HepG2 (cell line): ENCODE measurements at regions not wholly inside any gene's neighbourhood (a gene's known extent, or its start where the extent isn't known, plus 50 kb on each side); places are given as distances from the start of the nearest gene placed in this dataset.

Experiments used
- ATAC-seq: fragments of 200-7000 bp; cut with Tn5 transposase; 3 replicates; pipeline ENCODE4 v1.9.1; 2020; ENCODE audit warnings: mild to moderate bottlenecking, moderate library complexity
- BruUV-seq: library from RNA; stranded (reverse); fragments of 400-500 nt; replicated peaks from 2 replicates; lab custom pipeline; 2021; lab: Mats Ljungman, UMichigan
- CTCF ChIA-PET: fragments of 300-600 bp; formaldehyde crosslinking; extraction: SDS; loops from one replicate; lab custom pipeline; 2021; ENCODE audit warnings: low total read pairs, inconsistent platforms, low intra/inter-chr PET ratio; lab: Yijun Ruan, JAX
- POLR2A ChIA-PET: fragments of 350-600 bp; sonication (Branson Sonifier 250); formaldehyde crosslinking; loops from one replicate; lab custom pipeline; 2020; ENCODE audit warnings: antibody characterized with exemption, inconsistent platforms; lab: Yijun Ruan, JAX
- DNase-seq: peaks from one replicate; pipeline ENCODE4 v3.0.0-alpha.2; 2015; ENCODE audit warnings: low spot score
- FAIRE-seq: peaks from 3 replicates; lab custom pipeline; 2011; peaks lifted over from hg19 to GRCh38; lab: Jason Lieb, UNC
- H2AFZ ChIP-seq: one replicate; pipeline ENCODE4 v1.6.1; 2011; ENCODE audit warnings: low read length, inconsistent platforms
- H3K27ac ChIP-seq: fragments of 300-600 bp; 3 replicates; pipeline ENCODE4 v1.8.0; 2011; ENCODE audit warnings: mixed run types, mild to moderate bottlenecking, mixed read lengths, low read length, inconsistent platforms; ENCODE audit not compliant: insufficient read depth; ENCODE audit errors: extremely low read length
- H3K27me3 ChIP-seq, 2 experiments: fragments of 200-600 bp in 1 of 2; 2 replicates in 1 of 2; 3 replicates in 1 of 2; pipeline versions ENCODE4 v1.6.0 to v1.8.0; 2011; ENCODE audit warnings: low read length in 2 of 2, mild to moderate bottlenecking in 2 of 2, moderate library complexity in 2 of 2, inconsistent platforms in 1 of 2; ENCODE audit not compliant: insufficient read depth in 2 of 2, control insufficient read depth in 1 of 2
- H3K36me3 ChIP-seq, 2 experiments: fragments of 200-600 bp in 1 of 2; replicated peaks in 1 of 2; 2 replicates in 1 of 2; 3 replicates in 1 of 2; pipeline versions ENCODE4 v1.5.1 to v1.8.0; 2011; ENCODE audit warnings: low read length in 2 of 2, inconsistent platforms in 1 of 2; ENCODE audit not compliant: insufficient read depth in 2 of 2, control insufficient read depth in 1 of 2
- H3K4me1 ChIP-seq: 2 replicates; pipeline ENCODE4 v1.5.1; 2012; ENCODE audit warnings: low read length, inconsistent platforms; ENCODE audit not compliant: insufficient read depth
- H3K4me2 ChIP-seq: 2 replicates; pipeline ENCODE4 v1.6.0; 2011; ENCODE audit warnings: low read depth, low read length, inconsistent platforms
- H3K4me3 ChIP-seq, 3 experiments: fragments of 200-600 bp in 1 of 3; sonication (generic), shearing (Covaris generic) in 1 of 3; replicated peaks in 1 of 3; 2 replicates each; pipeline ENCODE4 v1.5.1; 2011 to 2016; ENCODE audit warnings: low read length in 3 of 3, inconsistent platforms in 2 of 3, low read depth in 2 of 3, mild to moderate bottlenecking in 2 of 3, control low read depth in 1 of 3, mixed read lengths in 1 of 3; ENCODE audit not compliant: insufficient read depth in 1 of 3
- H3K79me2 ChIP-seq: one replicate; pipeline ENCODE4 v1.6.1; 2011; ENCODE audit warnings: low read length, inconsistent platforms; ENCODE audit not compliant: insufficient read depth
- H3K9ac ChIP-seq: 2 replicates; pipeline ENCODE4 v1.6.0; 2011; ENCODE audit warnings: mild to moderate bottlenecking, low read depth, low read length, inconsistent platforms; ENCODE audit not compliant: insufficient read depth
- H3K9me3 ChIP-seq: 2 replicates; pipeline ENCODE4 v1.5.1; 2012; ENCODE audit warnings: mild to moderate bottlenecking, low read length
- H4K20me1 ChIP-seq: 2 replicates; pipeline ENCODE4 v1.6.0; 2011; ENCODE audit warnings: inconsistent platforms, mild to moderate bottlenecking, low read length, moderate library complexity; ENCODE audit not compliant: insufficient read depth
- CCDC6 ChIP-seq: sonication (generic); formaldehyde crosslinking; IDR thresholded peaks from 2 replicates; pipeline ENCODE4 v1.8.1; 2022; ENCODE audit warnings: mild to moderate bottlenecking, missing genetic modification reagents, moderate library complexity
- DDIT3 ChIP-seq: sonication (generic); formaldehyde crosslinking; IDR thresholded peaks from 2 replicates; pipeline ENCODE4 v1.4.0; 2020; ENCODE audit warnings: mild to moderate bottlenecking, missing genetic modification reagents
- FOXA3 ChIP-seq: IDR thresholded peaks from 2 replicates; pipeline ENCODE4 v1.6.1; 2016; ENCODE audit warnings: missing genetic modification reagents, missing compliant biosample characterization
- GTF3A ChIP-seq: sonication (generic); formaldehyde crosslinking; conservative IDR thresholded peaks from 2 replicates; pipeline ENCODE4 v1.4.0; 2020; ENCODE audit warnings: mild to moderate bottlenecking, missing genetic modification reagents
- HOXA9 ChIP-seq: sonication (generic); formaldehyde crosslinking; IDR thresholded peaks from 2 replicates; pipeline ENCODE4 v1.8.1; 2022; ENCODE audit warnings: missing genetic modification reagents, mild to moderate bottlenecking, moderate library complexity, borderline replicate concordance
- NCOA1 ChIP-seq: sonication (generic); formaldehyde crosslinking; IDR thresholded peaks from 2 replicates; pipeline ENCODE4 v1.9.0; 2021; ENCODE audit warnings: missing genetic modification reagents
- SATB2 ChIP-seq: sonication (generic); formaldehyde crosslinking; IDR thresholded peaks from 2 replicates; pipeline ENCODE4 v1.5.0; 2020; ENCODE audit warnings: missing genetic modification reagents
- ZNF280D ChIP-seq: sonication (generic); formaldehyde crosslinking; IDR thresholded peaks from 2 replicates; pipeline ENCODE4 v1.5.1; 2020; ENCODE audit warnings: mild to moderate bottlenecking, missing genetic modification reagents
- in situ Hi-C: cut with HindIII; loops from 2 replicates; pipeline ENCODE4 v1.10.0; 2017; ENCODE audit warnings: low pct_unique_long_range_greater_than_20kb; ENCODE audit not compliant: extremely low pct_ligation_motif_present
- intact Hi-C: fragments of 100-400 bp; cut with micrococcal nuclease; formaldehyde crosslinking; loops from one replicate; pipeline ENCODE4 v1.10.0; 2022; ENCODE audit not compliant: unreplicated experiment

DNA sequence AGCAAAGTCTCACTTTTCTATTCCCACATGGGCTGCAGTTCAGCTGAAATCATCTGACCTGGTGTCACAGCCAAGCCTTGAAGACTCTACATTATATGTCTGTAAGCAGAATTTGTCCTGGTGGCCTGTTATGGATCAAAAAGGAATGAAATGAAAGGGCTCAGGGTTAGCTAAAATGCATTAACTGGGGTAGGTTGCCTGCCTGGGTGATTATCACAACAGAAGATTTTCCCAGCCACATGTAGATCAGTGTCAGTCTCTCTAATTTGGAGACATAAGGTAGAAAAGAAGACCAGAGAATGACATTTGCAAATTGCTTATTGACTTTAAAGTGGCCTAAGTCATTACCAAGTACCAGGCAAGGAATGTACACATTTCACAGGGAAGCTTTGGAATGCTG, 289.0 kb downstream of the CAAP1 start:
- no peak for DNase-seq
- POLR2A ChIA-PET: no interaction called here
- TF ChIP-seq HOXA9 (CRISPR knock-in tag) (no peak), ZNF280D (CRISPR knock-in tag) (no peak), GTF3A (CRISPR knock-in tag) (no peak), DDIT3 (CRISPR knock-in tag) (no peak), CCDC6 (no peak), SATB2 (CRISPR knock-in tag) (no peak), FOXA3 (CRISPR knock-in tag) (no peak), NCOA1 (CRISPR knock-in tag) (no peak)
- CTCF ChIA-PET: no interaction called here
- in situ Hi-C loops: loop anchor here (25.0 kb wide), 1 partner anchor 641 kb away; no protein-coding TSS in a partner anchor
- Histone ChIP-seq H3K4me3 (no peak overlapping the region), H3K27me3 (no peaks in the 10 kb centered on the region), H3K79me2 (no peaks in the 10 kb centered on the region), H3K9me3 (no peaks in the 10 kb centered on the region), H3K27ac (no peak overlapping the region), H4K20me1 (no peaks in the 10 kb centered on the region), H3K4me1 (no peaks in the 10 kb centered on the region), H2AFZ (no peak overlapping the region), H3K36me3 (no peaks in the 10 kb centered on the region), H3K9ac (no peak overlapping the region), H3K4me2 (no peak overlapping the region)
- ATAC-seq: no peak
- intact Hi-C loops: no loop called here
- BruUV-seq: no TSS peak
- no peak for FAIRE-seq
